Mononuclear cell (primary cell): ENCODE measurements at regions not wholly inside any gene's neighbourhood (a gene's known extent, or its start where the extent isn't known, plus 50 kb on each side); places are given as distances from the start of the nearest gene placed in this dataset.

Experiments
- H3K27me3 ChIP-seq: 2 replicates; pipeline ENCODE4 v1.6.0; 2011; ENCODE audit warnings: low read length, control low read depth; ENCODE audit not compliant: insufficient read depth
- H3K4me1 ChIP-seq: 2 replicates; pipeline ENCODE4 v1.5.1; 2011; ENCODE audit warnings: mild to moderate bottlenecking, low read length, control low read depth; ENCODE audit not compliant: insufficient read depth
- H3K4me3 ChIP-seq: 2 replicates; pipeline ENCODE4 v1.5.1; 2011; ENCODE audit warnings: mild to moderate bottlenecking, low read length, moderate library complexity
- H3K9me3 ChIP-seq: 2 replicates; pipeline ENCODE4 v1.5.1; 2011; ENCODE audit warnings: low read depth, mild to moderate bottlenecking, control low read depth, low read length

DNA sequence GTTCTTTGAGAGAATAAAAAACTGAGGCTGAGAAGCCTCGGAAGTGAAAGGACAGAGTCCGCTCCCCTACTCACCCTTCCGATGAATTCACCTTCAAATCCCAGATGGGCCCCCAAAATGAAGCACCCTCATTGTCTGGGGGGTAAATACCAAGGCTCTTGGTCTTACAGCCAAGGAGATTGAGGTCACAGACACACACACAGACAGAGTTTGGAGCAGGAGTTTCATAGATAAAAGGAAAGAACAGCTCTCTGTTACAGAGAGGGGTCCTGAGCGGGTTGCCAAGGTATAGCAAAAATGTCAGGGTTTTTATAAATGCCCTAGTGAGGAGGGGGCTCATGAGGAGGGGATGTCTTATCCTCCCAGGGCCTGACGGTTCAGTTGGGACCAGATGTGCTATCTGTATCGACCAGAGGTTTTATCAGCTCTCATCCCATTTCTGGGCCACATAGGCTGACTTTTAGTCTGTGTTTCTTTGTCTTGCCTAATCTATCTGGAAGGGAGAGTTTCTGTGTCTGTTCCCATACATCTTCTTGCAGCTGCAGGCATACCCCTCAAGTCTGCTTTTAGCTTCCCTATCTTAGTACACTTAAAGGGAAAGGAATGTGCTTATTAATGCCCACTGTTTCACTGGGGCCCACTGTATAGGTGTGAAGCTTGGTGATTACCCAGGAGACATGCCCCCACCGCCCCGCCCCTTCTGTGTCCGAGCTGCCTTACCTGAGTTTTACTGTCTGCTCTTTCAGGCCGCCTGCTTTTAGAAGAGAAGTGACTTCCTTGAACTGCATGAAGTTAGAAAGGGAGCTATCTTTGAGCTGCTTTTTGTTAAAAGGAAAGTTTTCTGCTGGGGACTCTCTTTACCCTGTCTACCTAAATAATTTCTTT is 66.8 kb upstream of the ATP11B start:
- no peaks in the 10 kb centered on the region for H3K4me1 ChIP-seq
- H3K27me3 ChIP-seq, result no peaks in the 10 kb centered on the region
- H3K9me3 ChIP-seq, result no peaks in the 10 kb centered on the region
- no peak overlapping the region for H3K4me3 ChIP-seq

DNA sequence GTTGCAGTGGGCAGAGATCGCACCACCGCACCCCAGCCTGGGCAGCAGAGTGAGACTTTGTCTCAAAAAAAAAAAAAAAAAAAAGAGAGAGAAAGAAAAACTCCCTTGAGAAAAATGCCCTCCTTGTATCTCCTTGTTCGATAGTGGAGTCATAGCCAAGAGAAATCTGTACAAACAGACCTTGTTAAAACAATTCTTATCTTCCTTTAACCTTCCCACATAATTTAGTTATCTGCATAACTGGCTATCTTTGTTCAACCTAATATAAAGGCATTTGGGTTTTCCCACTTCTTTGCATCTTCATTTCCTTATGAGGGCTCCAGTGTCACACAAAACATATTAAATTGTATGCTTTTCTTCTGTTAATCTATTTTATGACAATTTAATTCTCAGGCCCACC is 65.1 kb upstream of the ATP11B start:
- H3K4me3 ChIP-seq, result no peak overlapping the region
- no peaks in the 10 kb centered on the region for H3K9me3 ChIP-seq
- H3K27me3 ChIP-seq, result no peaks in the 10 kb centered on the region
- H3K4me1 ChIP-seq, result no peaks in the 10 kb centered on the region

DNA sequence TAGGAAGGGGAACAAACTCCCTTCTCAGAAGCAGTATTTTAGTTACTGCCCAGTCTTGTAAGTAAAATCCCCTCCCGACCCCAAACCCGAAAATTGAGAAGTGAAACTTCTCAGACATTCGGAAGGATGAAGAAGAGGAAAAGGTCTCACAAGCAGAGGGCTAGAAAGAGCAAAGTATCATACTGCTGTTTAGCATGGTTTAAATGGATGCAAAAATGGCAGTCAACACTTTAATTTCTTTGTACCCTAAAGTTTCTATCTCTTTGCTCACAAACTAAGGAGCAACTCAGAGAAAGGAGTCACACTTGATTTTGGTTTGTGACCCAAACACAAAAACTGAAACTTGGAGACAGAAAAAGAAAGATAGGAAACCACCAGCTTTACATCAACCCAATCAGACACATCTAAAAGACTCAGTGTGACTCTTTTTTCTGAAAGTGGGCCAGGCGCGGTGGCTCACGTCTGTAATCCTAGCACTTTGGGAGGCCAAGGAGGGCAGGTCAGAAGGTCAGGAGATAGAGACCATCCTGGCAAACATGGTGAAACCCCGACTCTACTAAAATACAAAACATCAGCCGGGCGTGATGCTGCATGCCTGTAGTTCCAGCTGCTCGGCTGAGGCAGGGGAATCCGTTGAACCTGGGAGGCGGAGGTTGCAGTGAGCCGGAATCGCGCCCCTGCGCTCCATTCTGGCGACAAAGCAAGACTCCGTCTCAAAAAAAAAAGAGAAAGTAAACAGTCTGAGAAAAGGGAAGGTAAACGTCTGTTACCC is 63.2 kb upstream of the ATP11B start:
- no peaks in the 10 kb centered on the region for H3K4me1 ChIP-seq
- no peaks in the 10 kb centered on the region for H3K27me3 ChIP-seq
- no peaks in the 10 kb centered on the region for H3K9me3 ChIP-seq
- no peak overlapping the region for H3K4me3 ChIP-seq

DNA sequence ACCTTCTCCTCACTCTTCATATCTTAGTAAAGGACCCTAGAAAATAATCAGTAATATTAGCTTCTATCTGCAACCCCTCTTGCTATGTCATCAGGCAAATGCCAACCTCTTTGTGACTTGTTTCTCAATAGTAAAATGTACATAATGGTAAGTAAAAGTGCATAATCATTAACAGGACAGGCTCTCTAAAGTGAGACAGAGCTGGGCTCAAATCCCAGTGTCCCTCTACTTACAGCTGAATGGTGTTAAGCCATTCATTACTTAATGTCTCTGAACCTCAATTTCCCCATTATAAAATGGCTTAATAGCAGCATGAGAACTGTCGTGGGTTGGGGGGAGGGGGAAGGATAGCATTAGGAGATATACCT is 62.6 kb upstream of the ATP11B start:
- Histone ChIP-seq H3K4me1 (no peaks in the 10 kb centered on the region), H3K9me3 (no peaks in the 10 kb centered on the region), H3K4me3 (no peak overlapping the region), H3K27me3 (no peaks in the 10 kb centered on the region)

DNA sequence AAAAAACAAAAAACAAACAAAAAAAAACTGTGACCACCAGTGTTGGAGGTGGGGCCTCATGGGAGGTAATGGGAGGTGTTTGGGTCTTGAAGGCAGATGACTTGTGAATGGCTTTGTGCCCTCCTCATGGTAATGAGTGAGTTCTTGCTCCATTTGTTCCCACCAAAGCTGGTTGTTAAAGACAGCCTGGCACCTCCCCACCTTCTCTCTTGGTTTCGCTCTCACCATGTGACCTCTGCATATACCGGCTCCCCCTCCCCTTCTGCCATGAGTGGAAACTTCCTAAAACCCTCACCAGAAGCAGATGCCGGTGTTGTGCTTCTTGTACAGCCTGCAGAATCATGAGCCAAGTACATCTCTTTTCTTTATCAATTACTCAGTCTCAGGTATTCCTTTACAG is 61.5 kb upstream of the ATP11B start:
- Histone ChIP-seq H3K27me3 (no peaks in the 10 kb centered on the region), H3K4me3 (no peak overlapping the region), H3K9me3 (no peaks in the 10 kb centered on the region), H3K4me1 (no peaks in the 10 kb centered on the region)

DNA sequence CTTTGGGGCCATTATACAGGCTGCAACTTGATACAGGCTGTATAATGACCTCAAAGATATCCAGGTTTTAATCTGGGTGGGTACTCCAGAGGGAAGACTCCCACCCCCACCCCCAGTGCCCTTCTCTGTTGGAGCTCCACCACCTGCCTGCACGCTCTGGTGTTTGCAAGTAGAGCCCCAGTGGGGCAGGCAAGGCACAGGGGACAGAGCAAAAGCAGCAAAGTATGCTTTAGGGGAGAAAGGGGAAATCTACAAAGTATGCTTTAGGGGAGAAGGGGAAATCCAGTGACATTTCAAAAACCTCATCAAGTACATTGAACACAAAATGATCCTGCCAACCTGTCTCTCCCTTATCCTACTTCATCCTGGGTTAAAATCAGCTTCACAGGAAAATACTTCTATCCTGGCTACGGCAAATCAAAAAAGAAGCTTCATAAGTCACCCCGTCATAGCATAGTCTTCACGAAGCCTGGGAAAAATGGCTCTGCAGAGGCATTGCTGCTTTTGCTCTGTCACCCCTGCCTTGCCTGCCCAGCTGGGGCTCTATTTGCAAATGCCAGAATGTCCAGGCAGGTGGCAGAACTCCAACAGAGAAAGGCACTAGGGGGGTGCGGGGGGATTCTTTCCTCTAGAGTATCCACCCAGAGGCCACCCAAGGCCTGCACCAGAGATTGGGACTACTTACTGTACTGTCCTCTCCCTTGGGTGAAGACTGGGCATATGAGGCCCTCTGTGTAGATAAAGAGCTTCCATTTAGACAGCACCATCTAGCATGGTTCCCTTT is 60.9 kb upstream of the ATP11B start:
- H3K9me3 ChIP-seq, result no peaks in the 10 kb centered on the region
- H3K27me3 ChIP-seq, result no peaks in the 10 kb centered on the region
- H3K4me1 ChIP-seq, result no peaks in the 10 kb centered on the region
- no peak overlapping the region for H3K4me3 ChIP-seq

DNA sequence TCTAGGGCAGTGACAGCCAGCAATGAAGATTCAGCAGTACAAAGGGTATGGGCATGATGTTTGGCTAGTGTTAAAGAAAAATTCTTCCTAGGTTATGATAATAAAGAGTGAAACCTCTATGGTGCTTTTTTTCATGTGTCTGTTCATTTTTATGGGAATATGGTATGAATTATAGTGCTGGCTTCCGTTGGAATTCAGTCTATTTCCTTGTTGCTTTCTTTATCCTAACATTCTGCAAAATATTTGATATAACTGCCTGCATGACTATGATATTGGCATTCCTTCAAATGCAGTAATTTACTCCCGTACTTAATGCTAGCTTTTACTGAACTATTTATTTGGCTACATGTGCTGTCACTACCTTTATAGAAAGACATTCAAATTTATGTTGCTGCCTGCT is 57.6 kb upstream of the ATP11B start:
- Histone ChIP-seq H3K27me3 (no peaks in the 10 kb centered on the region), H3K4me3 (no peak overlapping the region), H3K4me1 (no peaks in the 10 kb centered on the region), H3K9me3 (no peaks in the 10 kb centered on the region)

DNA sequence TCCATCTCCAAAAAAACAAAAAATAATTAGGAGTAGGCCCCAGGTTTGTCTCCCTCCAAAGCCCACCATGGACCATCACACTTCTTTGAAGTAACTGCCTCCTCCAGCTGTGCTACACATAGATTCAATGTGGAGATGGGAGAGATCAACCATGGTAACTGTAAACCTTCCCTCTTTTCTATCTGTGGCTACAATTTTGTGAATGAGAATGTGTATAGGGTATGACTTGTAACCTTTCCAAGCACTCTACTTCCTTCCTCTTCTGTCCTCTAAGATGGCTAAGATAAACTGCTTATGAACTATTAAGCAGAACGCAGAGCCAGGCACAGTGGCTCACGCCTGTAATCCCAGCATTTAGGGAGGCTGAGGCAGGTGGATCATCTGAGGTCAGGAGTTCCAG is 55.5 kb upstream of the ATP11B start:
- H3K4me3 ChIP-seq, result no peak overlapping the region
- H3K4me1 ChIP-seq, result no peaks in the 10 kb centered on the region
- no peaks in the 10 kb centered on the region for H3K27me3 ChIP-seq
- H3K9me3 ChIP-seq, result no peaks in the 10 kb centered on the region

DNA sequence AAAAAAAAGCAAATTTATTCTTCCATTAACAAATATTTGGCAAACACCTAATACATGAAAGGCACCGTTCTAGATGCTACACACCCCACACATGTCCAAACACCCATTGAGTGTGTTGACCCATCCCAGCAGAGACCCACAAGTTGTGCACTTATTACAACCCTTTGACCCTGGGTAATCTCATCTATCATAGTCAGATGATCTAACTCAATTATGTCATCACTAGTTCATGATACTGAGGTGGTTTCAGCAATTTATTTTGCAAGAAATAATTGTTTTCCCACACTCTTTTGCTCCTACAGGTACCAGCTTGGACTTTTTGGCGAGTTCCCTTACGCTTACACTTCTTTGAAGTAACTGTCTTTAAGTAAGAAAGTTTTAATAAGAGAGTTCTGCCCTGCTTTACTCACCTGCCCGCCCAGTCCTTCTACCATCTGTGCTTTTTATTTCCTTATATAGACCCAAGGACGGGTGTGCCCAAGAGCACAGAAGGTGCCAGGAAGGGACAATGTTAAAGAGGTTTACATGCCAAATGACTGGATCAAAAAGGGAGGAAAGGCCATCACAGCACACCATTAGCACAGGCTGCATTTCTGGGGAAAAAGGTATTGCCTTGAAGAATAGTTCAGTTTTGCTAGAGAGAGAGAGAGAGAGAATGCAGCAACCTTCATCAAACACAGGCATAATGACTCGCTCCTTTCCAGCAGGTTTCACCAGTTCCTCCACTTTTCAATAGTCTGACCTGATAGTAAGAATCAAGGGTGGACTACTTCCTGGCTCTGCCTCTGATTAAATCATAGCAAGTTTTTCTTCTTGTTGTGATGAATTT is 54.5 kb upstream of the ATP11B start:
- Histone ChIP-seq H3K4me1 (no peaks in the 10 kb centered on the region), H3K4me3 (no peak overlapping the region), H3K27me3 (no peaks in the 10 kb centered on the region), H3K9me3 (no peaks in the 10 kb centered on the region)

DNA sequence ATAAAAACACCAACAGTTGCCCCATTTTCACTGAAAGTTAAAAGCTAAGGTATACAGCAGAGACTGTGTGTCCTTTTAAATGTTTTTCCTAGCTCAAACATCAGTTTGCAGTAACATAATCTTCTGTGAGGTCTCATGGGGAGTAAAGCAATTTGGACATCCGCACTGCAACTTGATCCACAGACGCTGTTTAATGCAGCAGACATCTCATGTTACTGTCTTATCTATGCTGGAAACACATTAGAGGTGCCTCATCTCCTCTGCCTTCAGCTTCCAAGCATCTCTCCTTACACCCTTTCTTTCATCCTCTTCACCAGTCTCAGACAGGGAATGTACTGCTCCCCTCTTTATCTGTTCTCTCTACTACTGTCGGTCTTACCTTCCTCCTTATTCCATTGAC is 53.7 kb upstream of the ATP11B start:
- no peaks in the 10 kb centered on the region for H3K4me1 ChIP-seq
- no peaks in the 10 kb centered on the region for H3K9me3 ChIP-seq
- H3K4me3 ChIP-seq, result no peak overlapping the region
- no peaks in the 10 kb centered on the region for H3K27me3 ChIP-seq

DNA sequence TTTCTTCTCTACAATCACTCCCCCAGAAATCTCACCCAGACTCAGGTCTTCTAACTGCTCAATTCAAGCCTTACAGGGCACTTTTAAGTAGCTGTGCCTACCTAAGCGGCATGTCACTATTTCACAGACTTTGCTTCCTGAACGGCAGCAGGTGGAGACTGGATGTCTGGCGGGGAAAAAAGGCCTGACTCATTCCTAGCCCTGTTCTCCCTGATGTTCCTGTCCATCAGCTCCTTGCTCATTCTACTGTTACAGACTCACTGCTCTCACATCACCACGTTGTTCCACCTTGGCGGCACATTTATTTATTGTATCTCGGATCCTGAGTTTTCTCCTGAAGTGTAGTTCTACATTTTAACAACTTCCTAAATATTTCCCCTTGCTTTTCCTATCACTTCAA is 52.6 kb upstream of the ATP11B start:
- Histone ChIP-seq H3K4me1 (no peaks in the 10 kb centered on the region), H3K9me3 (no peaks in the 10 kb centered on the region), H3K27me3 (no peaks in the 10 kb centered on the region), H3K4me3 (no peak overlapping the region)

DNA sequence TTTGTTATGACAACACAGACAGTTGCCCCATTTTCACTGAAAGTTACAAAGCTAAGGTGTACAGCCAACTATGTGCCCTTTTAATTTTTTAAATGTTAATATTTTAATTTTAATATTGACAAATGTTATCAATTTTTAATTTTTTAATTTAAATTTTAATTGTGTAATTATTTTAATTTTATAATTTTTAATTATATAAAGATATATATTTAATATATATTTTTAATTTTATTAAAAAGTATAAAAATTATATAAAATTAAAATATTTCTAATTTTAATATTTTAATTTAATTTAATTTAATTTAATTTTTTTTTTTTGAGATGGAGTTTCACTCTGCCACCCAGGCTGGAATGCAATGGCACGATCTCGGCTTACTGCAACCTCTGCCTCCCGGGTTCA is 52.1 kb upstream of the ATP11B start:
- H3K4me3 ChIP-seq, result no peak overlapping the region
- no peaks in the 10 kb centered on the region for H3K9me3 ChIP-seq
- H3K27me3 ChIP-seq, result no peaks in the 10 kb centered on the region
- no peaks in the 10 kb centered on the region for H3K4me1 ChIP-seq
